Activated gamma-delta T cell (primary cell): ENCODE measurements at regions not wholly inside any gene's neighbourhood (a gene's known extent, or its start where the extent isn't known, plus 50 kb on each side); places are given as distances from the start of the nearest gene placed in this dataset.
"Not testable (repeated sequence)": the region's sequence is repeated elsewhere in the genome, so short reads cannot be mapped to it uniquely, and the experiment has no call there.

ENCODE experiments used
- DNase-seq: peaks from one replicate; lab custom pipeline; 2025; lab: John Stamatoyannopoulos, UW

DNA sequence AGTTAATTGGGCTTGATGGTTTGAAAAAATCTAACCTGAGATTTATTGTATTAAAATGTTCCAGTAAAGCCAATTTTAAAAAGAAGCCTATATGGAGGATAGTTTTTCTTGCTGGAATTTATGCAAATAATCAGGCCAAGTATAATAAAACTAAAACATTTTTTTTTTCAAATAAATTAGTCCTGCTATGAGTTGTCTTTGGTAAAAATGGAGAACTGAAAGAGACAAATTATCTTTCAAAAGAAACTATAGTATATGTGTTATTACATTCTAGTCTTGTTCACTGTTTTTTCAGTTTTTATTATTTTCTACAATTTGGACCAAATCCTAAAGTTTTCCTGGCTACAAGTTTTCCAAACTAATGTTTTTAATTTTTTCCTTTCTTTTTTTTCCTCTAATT lies 468.9 kb downstream of the UQCRFS1 start:
- DNase-seq: no peak

DNA sequence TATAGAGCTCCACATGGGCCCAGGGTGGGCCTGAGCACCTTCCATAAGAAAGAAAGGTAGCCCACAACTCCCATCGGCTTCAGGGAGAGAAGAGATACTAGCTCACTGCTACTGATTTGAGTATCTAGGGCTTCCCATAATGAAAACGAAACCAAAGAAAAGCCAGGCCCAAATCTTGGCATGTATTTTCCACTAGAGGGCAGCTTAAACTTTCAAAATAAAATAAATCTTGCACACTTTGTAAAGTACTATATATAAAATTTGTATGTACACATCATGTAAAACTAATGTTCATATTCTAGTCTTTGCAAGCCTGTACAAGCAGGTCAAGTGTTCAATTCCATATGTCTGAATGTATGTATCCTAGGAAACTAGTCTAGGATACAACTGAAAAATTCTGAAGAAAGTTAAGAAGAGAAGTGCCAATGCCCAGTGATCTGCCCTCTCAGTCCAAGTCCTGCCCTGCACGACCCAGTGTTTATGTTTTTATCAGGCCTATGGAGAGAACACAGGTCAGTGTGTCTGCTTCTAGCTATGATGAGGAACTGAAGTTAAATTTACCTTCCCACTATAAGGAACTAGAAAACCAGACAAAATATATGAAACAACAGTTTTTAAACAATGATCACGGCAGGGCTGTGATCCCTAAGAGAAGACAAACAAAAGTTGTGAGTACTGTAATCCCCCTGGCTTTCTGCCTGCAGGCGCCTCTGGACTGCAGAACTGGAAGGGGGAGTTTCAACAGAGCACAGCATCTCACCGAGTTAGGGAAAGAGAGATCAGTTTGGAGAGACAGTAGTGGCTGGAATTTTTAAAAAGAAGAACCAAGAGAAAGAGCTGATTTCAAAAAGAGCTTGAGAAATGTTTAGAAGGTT lies 475.7 kb downstream of the UQCRFS1 start:
- no peak for DNase-seq

DNA sequence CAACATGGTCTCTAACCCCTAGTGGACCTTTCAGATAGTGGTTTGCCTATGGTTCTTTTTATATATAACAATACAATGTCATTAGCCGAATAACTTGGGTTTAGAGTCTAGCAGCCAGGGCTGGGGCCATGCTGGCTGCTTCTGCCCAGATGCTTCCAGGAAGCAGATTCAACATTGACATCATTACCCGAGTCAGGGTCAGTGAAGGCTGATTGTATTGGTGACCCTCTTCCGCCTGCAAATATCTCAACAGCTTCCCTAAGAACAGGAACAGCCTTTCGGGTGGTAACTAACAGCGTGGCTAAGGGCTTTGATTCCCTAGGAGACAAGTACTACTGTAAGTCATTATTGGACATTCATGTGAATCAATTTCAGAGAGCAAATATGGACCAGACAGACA lies 476.4 kb downstream of the UQCRFS1 start:
- no peak for DNase-seq

DNA sequence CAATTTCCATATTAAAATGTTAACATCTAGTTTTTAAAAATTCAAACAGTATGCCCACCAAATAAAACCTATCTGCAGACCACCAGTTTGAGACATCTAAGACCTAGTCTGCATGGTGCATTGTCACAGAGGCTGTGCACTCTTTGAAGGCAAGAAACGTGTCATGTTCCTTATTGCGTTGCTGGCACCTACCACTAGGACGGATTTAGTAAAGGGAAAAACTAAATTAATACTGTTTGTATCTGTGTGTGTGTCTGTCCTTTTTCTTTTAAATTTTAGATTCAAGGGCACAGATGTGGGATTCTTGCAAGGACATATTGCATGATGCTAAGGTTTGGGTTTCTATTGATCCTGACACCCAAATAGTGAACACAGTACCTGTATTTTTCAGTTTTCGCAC lies 481.4 kb downstream of the UQCRFS1 start:
- no peak for DNase-seq

DNA sequence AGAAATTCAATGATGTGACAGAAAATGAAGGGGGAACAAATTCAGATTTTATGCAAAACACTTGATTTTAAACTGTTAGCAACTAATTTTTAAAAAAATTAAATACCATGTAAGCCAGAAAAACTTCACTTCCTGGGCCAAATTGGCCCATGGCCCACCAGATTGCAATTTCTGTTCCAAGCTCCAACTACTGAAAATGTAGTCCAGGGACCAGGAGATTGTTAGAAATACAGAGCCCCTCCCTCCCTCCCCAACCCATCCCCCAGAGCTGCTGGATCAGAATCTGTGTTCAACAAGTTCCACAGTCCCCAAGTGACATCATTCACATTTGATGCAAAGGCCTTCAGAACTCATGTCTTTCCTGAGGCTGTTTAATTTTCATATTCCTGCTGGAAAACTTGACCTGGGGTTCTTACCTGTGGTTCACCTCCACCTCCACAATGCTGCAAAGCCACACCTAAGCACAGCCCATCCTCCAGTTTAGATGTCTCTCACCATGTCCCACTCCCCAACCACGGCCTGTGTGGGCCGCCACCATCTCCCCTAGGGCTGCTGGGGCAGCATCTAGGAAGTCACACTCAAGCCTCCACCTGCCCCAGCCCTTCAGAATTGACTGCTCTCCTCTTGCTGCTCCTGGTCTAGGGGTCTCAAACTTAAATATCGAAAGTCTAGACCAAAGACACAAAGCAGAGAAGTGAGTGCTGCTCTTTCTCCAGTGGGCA lies 482.0 kb downstream of the UQCRFS1 start:
- no peak for DNase-seq

DNA sequence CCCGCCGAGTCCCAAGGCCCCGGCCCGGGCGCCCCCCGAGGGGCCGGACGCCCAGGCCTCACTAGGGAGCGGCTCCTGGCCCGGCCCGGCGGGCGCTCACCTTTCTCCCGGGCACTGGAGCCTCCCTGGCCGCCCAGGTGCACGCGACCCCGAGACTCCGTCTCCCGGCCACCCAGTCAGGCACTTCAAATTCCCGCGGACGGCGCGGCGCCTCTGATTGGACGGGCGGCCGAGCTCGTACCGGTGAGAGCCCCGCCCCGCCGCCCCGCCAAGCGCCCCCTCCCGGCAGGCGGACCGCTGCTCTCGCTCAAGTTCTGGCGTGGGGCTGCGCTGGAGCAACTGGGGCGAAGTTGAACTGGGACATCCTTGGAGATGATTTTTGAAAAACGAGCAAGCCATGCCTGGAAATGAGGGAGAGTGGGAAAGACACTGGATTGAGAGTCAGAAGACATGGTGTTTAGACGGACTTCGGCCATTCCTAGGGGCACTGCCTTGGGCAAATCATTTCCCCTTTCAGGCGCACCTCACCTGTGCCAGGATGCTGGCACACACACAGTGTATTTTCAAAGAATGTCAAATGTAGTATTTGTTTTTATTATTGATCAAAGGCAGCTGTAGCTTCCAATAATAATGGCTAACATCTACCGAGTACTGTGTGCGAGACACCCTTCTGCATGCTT lies 485.3 kb downstream of the UQCRFS1 start:
- DNase-seq: peak; percentile 14

DNA sequence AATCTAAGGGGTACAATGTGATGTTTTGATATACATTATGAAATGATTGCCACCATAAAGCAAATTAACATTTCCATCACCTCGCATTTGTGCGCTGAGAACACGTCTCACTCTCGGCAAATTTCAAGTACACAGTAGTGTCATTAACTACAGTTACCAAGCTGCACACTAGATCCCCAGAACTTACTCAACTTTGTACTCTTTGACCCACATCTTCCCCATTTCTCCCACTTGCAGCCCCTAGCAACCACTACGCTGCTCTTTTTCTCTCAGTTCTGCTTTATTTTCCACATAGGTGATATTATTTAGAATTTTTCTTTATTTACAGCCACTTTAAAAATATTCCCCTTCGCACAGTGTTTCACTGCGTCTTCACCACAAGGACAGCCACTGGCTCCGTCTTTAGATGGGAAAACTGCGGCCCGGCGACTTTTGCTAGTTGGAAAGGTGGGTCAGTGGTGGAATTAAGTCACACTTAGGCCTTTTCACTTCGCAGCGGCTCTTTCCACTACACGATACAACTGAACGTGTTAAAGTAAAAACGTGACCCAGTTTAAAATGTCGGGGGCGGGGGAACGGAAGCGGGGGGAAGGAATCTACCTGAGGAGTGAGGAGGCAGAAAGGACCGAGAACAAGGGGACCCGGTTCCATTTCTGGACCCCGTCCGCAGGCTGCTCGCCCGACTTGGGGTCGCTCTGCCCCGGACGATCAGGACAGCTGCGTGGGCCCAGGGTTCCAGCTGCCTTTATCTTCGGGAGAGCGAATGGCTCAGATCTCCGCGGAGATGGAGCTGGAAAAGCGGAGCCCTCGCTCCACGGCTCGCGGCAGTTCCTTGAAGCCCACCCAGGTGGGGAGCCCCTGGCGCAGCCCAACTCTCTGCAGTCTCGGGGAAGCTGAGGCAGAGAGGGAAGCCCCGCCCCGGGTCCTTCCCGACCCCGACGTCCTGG lies 486.1 kb downstream of the UQCRFS1 start:
- DNase-seq: no peak

DNA sequence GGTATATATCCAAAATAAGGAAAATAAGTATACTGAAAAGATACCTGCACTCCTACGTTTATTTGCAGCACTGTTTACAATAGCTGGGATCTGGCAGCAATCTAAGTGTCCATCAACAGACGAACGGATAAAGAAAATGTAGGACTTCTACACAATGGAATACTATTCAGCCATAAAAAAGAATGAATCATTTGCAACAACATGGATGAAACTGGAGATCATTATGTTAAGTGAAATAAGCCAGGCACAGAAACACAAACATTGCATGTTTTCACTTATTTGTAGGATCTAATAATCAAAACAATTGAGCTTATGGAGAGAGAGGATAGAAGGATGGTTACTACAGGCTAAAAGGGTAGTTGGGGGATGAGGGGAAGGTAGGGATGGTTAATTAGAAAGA lies 494.0 kb downstream of the UQCRFS1 start:
- no peak for DNase-seq

DNA sequence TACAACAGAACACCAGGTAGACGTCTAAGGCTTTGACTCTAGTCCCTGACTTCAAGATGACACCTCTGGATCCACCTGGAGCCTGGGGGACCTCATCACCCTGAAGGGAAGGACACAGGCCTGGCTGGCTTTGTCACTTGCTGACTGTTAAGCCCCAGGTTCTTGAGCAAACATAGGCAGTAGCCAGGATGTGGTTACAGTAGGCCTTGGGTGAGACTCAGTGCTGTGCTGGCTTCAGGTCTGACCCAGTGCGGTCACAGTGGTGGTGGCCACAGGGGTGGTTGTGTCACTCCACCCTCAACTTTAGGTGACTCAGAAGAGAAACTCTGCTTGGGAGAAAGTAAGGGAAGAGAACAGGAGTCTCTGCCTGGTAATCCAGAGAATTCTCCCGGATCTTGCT lies 497.8 kb downstream of the UQCRFS1 start:
- DNase-seq: no peak

DNA sequence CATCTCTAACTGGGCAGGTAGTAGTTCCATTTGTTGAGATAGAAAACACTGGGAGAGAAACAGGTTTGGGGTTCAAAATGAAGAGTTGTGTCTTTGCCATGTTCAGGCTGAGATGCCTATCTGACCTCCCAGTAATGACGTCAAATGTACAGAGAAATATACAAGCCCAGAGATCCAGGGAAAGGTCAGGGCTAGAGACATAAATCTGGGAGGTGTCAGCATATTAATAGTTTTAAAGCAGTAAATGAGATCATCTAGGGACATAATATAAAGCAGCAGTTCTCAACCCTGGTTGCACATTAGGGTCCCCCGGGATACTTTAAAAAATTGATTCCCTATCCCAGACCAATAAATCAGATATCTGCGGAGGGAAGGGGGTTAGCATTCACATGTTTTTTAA lies 501.5 kb downstream of the UQCRFS1 start:
- no peak for DNase-seq

DNA sequence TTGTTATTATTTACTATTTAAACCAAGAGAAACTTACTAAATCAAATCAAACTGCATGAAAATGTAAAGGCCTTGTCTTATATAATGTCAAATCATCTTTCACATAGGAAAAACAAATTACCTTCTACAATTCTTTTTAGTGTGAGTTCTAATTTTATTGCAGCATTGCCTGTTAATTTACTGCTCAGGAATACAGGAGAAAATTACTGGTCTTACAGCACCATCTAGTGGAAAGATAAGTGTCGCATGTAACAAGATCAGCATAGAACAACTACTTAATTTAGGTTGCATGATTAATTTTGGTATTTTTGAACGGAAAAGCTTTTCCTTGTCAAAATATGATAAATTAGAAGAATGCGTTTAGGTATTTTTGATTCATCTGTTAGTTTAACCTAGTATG lies 502.7 kb downstream of the UQCRFS1 start:
- DNase-seq: no peak

DNA sequence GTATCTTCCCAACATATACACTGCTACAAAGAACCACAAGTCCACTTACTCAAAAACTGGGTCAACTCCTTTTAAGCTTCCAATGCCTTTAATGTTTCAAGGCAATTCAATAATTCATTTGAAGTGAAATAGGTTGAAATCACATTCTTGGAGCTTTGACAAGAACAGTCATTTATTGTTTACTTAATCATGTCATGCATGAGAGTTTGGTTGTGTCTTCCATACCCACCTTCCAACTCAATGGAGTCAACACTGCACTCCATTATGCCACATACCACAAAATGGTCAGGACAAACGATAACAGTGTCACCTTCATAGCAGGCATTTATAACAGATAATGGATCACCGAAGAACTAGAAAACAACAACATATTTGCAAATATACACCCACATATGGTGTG lies 506.3 kb downstream of the UQCRFS1 start:
- DNase-seq: no peak

DNA sequence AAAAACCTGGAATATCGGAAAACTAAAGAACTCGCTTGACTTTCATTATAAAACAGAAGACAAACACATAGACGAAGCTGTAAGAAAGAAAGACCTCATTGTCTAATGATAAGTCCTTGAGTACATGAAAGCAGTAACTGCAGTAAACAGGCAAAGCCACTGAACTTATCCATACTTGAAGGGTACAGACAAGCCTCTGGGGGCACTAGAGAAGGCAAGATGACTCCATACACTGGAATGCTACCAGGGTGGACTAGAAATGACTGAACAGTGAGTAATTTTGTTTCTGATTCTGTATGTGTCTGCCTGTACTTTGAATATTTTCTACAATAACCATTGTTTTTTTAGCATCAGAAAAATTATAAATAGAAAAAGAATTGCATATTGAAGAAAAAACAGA lies 507.9 kb downstream of the UQCRFS1 start:
- DNase-seq: no peak

DNA sequence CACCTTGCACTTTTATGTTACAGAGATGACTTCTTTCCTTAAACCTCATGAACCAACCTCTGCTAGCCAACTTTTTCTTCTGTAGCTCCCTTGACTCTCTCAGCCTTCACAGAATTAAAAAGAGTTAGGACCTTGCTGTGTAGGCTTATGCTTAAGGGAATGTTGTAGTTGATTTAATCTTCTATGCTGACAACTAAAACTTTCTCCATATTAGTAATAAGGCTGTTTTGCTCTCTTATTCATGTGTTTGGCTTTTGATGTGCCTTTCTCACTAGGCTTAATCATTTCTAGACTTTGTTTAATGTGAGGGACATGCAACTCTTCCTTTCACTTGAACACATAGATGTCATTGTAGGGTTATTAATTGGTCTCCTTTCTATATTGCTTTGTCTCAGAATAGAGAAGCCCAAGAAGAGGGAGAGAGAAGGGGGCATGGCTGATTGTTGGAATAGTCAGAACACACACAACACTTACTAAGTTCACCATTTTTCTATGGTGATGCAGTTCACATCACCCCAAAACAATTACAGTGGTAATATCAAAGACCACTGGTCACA lies 509.5 kb downstream of the UQCRFS1 start:
- DNase-seq: no peak

DNA sequence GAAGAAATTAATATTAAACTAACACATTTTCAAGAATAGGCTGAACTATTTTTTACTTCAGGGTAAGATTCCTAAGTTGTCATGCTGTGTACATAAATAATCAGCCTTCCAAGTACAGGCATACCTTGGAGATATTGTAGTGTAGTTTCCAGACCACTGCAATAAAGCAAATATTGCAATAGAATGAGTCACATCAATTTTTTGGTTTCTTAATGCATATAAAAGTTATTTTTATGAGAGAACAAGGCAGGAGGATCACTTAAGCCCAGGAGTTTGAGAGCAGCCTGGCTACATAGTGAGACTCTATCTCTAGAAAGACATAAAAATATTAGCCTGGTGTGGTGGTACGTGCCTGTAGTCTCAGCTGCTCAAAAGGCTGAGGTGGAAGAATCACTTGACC lies 511.5 kb downstream of the UQCRFS1 start:
- no peak for DNase-seq

DNA sequence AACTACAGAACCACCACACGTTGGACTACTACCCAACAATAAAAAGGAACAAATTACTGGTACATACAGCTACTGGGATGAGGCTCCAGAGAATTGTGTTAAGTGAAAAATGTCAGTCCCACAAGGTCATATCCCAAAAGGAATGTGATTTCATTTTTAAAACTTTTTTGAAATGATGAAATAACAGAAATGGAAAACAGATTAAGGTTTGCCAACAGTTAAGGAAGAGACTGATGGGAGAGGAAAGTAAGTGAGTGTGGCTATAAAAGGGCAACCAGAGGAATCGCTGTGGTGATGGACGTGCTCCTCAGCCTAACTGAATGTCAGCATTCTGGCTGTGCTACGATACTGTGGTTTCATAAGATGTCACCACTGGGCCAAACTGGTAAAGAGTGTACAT lies 512.8 kb downstream of the UQCRFS1 start:
- no peak for DNase-seq

DNA sequence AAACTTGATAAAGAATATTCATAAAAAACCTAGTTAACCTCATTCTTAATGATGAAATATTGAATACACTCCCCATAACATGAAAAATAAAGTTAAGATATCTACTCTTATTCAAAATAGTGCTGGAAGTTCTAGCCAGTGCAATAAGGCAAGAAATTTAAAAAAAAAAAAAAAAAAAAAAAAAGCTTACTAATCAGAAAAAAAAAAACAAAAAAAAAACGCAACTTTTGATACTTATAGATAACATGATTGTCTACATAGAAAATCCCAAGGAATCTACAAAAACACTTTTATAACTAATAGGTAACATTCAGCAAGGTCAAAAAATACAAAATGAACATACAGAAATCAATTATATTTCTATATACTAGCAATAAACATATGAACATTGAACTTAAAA lies 515.6 kb downstream of the UQCRFS1 start:
- no peak for DNase-seq

DNA sequence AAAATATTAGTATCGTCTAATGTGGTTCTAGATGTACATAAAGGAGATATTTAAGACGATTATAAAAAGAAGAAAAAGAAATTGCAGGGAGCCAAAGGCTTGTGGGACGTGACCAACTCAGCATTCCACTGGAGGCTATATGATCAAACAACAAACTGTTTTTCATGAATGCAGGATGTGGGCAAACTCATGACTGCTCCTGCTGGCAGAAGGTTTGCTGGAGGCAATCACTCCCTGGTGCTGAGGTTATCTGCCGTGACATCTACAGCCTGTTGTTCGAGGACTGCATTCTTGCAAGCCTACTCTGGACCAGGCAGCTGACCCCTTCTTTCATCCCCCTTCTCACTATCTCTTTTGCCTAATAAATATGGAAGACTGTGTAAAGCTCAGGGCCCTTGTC lies 518.1 kb downstream of the UQCRFS1 start:
- DNase-seq: no peak

DNA sequence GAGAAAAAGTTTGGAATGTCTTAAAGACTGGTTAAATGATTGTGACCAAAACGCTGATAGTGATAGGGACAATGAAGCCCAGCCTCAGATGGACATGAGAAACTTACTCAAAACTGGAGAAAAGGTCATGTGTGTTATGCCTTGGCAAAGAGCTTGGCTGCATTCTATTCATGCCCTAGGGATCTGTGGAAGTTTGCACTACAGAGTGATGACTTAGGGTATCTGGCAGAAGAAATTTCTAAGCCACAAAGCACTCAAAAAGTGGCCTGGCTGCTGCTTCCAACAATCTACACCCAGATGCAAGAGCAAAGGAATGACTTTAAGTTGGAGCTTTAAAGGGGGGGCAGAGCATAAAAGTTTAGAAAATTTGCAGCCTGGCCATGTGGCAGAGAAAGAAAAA lies 521.3 kb downstream of the UQCRFS1 start:
- no peak for DNase-seq

DNA sequence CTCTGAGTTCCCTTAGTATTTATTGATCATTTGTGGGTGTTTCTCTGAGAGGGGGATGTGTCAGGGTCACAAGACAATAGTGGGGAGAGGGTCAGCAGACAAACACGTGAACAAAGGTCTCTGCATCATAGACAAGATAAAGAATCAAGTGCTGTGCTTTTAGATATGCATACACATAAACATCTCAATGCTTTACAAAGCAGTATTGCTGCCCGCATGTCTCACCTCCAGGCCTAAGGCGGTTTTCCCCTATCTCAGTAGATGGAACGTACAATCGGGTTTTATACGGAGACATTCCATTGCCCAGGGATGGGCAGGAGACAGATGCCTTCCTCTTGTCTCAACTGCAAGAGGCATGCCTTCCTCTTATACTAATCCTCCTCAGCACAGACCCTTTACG lies 523.5 kb downstream of the UQCRFS1 start:
- DNase-seq: not testable (repeated sequence)

DNA sequence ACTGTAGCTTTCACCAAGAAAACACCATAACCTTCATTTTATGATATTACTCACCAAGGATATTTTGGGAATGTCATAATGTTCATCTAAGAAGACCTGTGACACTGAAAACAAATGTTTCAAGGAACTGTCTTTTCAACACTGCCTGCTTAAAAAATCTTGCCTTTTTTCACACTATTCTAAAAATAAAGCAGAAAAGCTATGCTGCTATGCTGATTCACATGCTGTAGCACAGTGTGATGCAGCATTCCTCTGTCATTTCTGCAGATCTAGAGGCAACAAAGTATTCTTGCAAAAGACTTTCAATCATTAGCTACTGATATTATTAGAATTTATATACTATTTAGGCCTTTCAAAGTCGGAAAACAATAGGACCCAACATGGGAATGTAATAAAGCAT lies 525.7 kb downstream of the UQCRFS1 start:
- DNase-seq: no peak
